Mesenchymal stem cell (in vitro differentiated cells and primary cell): ENCODE measurements at regions not wholly inside any gene's neighbourhood (a gene's known extent, or its start where the extent isn't known, plus 50 kb on each side); places are given as distances from the start of the nearest gene placed in this dataset.

Experiments used
- DNase-seq: peaks from one replicate; pipeline ENCODE4 v3.0.0-alpha.2; 2013
- H2AFZ ChIP-seq: one replicate; pipeline ENCODE4 v1.6.1; 2013; ENCODE audit warnings: low read depth, mild to moderate bottlenecking, control low read depth, inconsistent platforms, low read length, moderate library complexity
- H2AK5ac ChIP-seq: 2 replicates; pipeline ENCODE4 v1.6.1; 2013; ENCODE audit warnings: low read length, moderate library complexity, mild to moderate bottlenecking, inconsistent platforms; ENCODE audit not compliant: severe bottlenecking
- H2BK120ac ChIP-seq: one replicate; pipeline ENCODE4 v1.6.1; 2013; ENCODE audit warnings: low read depth, mild to moderate bottlenecking, inconsistent platforms, low read length, moderate library complexity
- H2BK12ac ChIP-seq, 2 experiments: one replicate each; pipeline ENCODE4 v1.6.1; 2013; ENCODE audit warnings: inconsistent platforms in 2 of 2, low read length in 2 of 2, mild to moderate bottlenecking in 2 of 2, moderate library complexity in 2 of 2, control low read depth in 1 of 2
- H2BK15ac ChIP-seq: one replicate; pipeline ENCODE4 v1.6.1; 2013; ENCODE audit warnings: mild to moderate bottlenecking, low read depth, inconsistent platforms; ENCODE audit not compliant: poor library complexity, severe bottlenecking
- H2BK5ac ChIP-seq: 2 replicates; pipeline ENCODE4 v1.6.1; 2013; ENCODE audit warnings: low read depth, mild to moderate bottlenecking, low read length, control low read depth, inconsistent platforms; ENCODE audit not compliant: poor library complexity, severe bottlenecking
- H3K14ac ChIP-seq, 2 experiments: one replicate each; pipeline ENCODE4 v1.6.1; 2013; ENCODE audit warnings: inconsistent platforms in 2 of 2, low read length in 2 of 2, control low read depth in 1 of 2, mild to moderate bottlenecking in 1 of 2, moderate library complexity in 1 of 2
- H3K18ac ChIP-seq, 2 experiments: one replicate each; pipeline ENCODE4 v1.6.1; 2013; ENCODE audit warnings: inconsistent platforms in 2 of 2, low read length in 2 of 2, control low read depth in 1 of 2, low read depth in 1 of 2, mild to moderate bottlenecking in 1 of 2
- H3K23ac ChIP-seq, 2 experiments: one replicate each; pipeline ENCODE4 v1.6.1; 2013; ENCODE audit warnings: inconsistent platforms in 2 of 2, low read length in 2 of 2, mild to moderate bottlenecking in 2 of 2, moderate library complexity in 2 of 2, control low read depth in 1 of 2
- H3K27ac ChIP-seq: 2 replicates; pipeline ENCODE4 v1.5.1; 2013; ENCODE audit warnings: mild to moderate bottlenecking, moderate library complexity, low read length, control low read depth, inconsistent platforms; ENCODE audit not compliant: poor library complexity, severe bottlenecking
- H3K27me3 ChIP-seq, 2 experiments: 2 replicates each; pipeline versions ENCODE4 v1.6.1 to v1.7.0; 2013; ENCODE audit warnings: low read length in 2 of 2, mild to moderate bottlenecking in 2 of 2, moderate library complexity in 2 of 2, control low read depth in 1 of 2, inconsistent platforms in 1 of 2; ENCODE audit not compliant: control insufficient read depth in 1 of 2, insufficient read depth in 1 of 2
- H3K36me3 ChIP-seq, 2 experiments: 2 replicates each; pipeline versions ENCODE4 v1.6.1 to v1.7.0; 2013; ENCODE audit warnings: low read length in 2 of 2, control low read depth in 1 of 2, inconsistent platforms in 1 of 2, low read depth in 1 of 2, mild to moderate bottlenecking in 1 of 2; ENCODE audit not compliant: insufficient read depth in 2 of 2, control insufficient read depth in 1 of 2
- H3K4ac ChIP-seq, 2 experiments: one replicate each; pipeline ENCODE4 v1.6.1; 2013; ENCODE audit warnings: inconsistent platforms in 2 of 2, low read length in 2 of 2, mild to moderate bottlenecking in 2 of 2, moderate library complexity in 2 of 2, control low read depth in 1 of 2, low read depth in 1 of 2
- H3K4me1 ChIP-seq: 2 replicates; pipeline ENCODE4 v1.6.1; 2013; ENCODE audit warnings: low read depth, low read length, control low read depth; ENCODE audit not compliant: control insufficient read depth, insufficient read depth
- H3K4me2 ChIP-seq: 2 replicates; pipeline ENCODE4 v1.6.1; 2013; ENCODE audit warnings: low read length, mild to moderate bottlenecking, inconsistent platforms; ENCODE audit not compliant: poor library complexity, severe bottlenecking
- H3K4me3 ChIP-seq, 2 experiments: 2 replicates each; pipeline versions ENCODE4 v1.5.1 to v1.7.0; 2013; ENCODE audit warnings: low read length in 2 of 2, mild to moderate bottlenecking in 2 of 2, control low read depth in 1 of 2, low read depth in 1 of 2; ENCODE audit not compliant: insufficient read depth in 1 of 2
- H3K79me1 ChIP-seq: replicated peaks from 2 replicates; pipeline ENCODE4 v1.6.1; 2013; ENCODE audit warnings: mild to moderate bottlenecking, control low read depth, low read length, inconsistent platforms; ENCODE audit not compliant: poor library complexity, severe bottlenecking
- H3K9ac ChIP-seq: 2 replicates; pipeline ENCODE4 v1.7.0; 2013; ENCODE audit warnings: mild to moderate bottlenecking, low read length, moderate library complexity
- H3K9me3 ChIP-seq: 2 replicates; pipeline ENCODE4 v1.7.0; 2013; ENCODE audit warnings: mild to moderate bottlenecking, low read length; ENCODE audit not compliant: control insufficient read depth
- H4K8ac ChIP-seq: one replicate; pipeline ENCODE4 v1.6.1; 2013; ENCODE audit warnings: inconsistent platforms, mild to moderate bottlenecking, low read length, moderate library complexity
- H4K91ac ChIP-seq: one replicate; pipeline ENCODE4 v1.6.1; 2013; ENCODE audit warnings: mild to moderate bottlenecking, low read length, inconsistent platforms
- WGBS: methylation state at CpG from one replicate; pipeline ENCODE4 v1.1.7; 2013; ENCODE audit warnings: mixed read lengths; 5-methylcytosine and 5-hydroxymethylcytosine counted together

GRCh38 chr12:124429535-124429934 is 134.6 kb downstream of the RFLNA start:
- Histone ChIP-seq H4K8ac (peak overlapping the region; percentile 99), H3K79me1 (peaks cover 46% of the 10 kb centered on the region), H3K18ac (peak overlapping the region; percentile 88 to 96), H2AFZ (no peak overlapping the region), H3K4ac (peak overlapping the region; percentile 87 to 95), H3K14ac (peak overlapping the region in 1 of 2 experiments; percentile 85), H2BK120ac (peak overlapping the region; percentile 93), H3K4me1 (peaks cover 60% of the 10 kb centered on the region), H3K9me3 (no peaks in the 10 kb centered on the region), H3K27me3 (no peaks in the 10 kb centered on the region), H2BK12ac (peak overlapping the region; percentile 59 to 96), H3K4me3 (no peak overlapping the region), H3K4me2 (no peak overlapping the region), H2BK15ac (no peak overlapping the region), H3K36me3 (peaks cover 47 to 87% of the 10 kb centered on the region in 2 experiments), H4K91ac (peak overlapping the region; percentile 97), H3K23ac (no peak overlapping the region), H2BK5ac (no peak overlapping the region), H2AK5ac (no peak overlapping the region), H3K27ac (no peak overlapping the region), H3K9ac (no peak overlapping the region)
- 94% methylated on average over 15 of the region's 15 CpGs for WGBS
- DNase-seq, result no peak

GRCh38 chr12:124428792-124429281 is 133.9 kb downstream of the RFLNA start:
- peak overlapping the region; percentile 87 to 95 for H3K4ac ChIP-seq
- no peak overlapping the region for H2AK5ac ChIP-seq
- H3K4me1 ChIP-seq, result peaks cover 58% of the 10 kb centered on the region
- H4K8ac ChIP-seq, result peak overlapping the region; percentile 99
- peak overlapping the region; percentile 65 to 66 for H3K23ac ChIP-seq
- H3K18ac ChIP-seq, result peak overlapping the region; percentile 88 to 96
- peak overlapping the region; percentile 32 for H3K27ac ChIP-seq
- no peak overlapping the region for H2AFZ ChIP-seq
- peak overlapping the region; percentile 96 for H2BK12ac ChIP-seq
- H3K14ac ChIP-seq, result peak overlapping the region in 1 of 2 experiments; percentile 85
- peaks cover 45% of the 10 kb centered on the region for H3K79me1 ChIP-seq
- peak overlapping the region; percentile 97 for H4K91ac ChIP-seq
- H2BK15ac ChIP-seq, result peak overlapping the region; percentile 90
- no peaks in the 10 kb centered on the region for H3K27me3 ChIP-seq
- H2BK5ac ChIP-seq, result no peak overlapping the region
- H3K4me2 ChIP-seq, result no peak overlapping the region
- H3K4me3 ChIP-seq, result no peak overlapping the region
- H2BK120ac ChIP-seq, result peak overlapping the region; percentile 93
- no peaks in the 10 kb centered on the region for H3K9me3 ChIP-seq
- H3K9ac ChIP-seq, result peak overlapping the region; percentile 45
- DNase-seq, result no peak
- peaks cover 53 to 87% of the 10 kb centered on the region in 2 experiments for H3K36me3 ChIP-seq
- WGBS, result 39% methylated on average over 11 of the region's 13 CpGs

DNA sequence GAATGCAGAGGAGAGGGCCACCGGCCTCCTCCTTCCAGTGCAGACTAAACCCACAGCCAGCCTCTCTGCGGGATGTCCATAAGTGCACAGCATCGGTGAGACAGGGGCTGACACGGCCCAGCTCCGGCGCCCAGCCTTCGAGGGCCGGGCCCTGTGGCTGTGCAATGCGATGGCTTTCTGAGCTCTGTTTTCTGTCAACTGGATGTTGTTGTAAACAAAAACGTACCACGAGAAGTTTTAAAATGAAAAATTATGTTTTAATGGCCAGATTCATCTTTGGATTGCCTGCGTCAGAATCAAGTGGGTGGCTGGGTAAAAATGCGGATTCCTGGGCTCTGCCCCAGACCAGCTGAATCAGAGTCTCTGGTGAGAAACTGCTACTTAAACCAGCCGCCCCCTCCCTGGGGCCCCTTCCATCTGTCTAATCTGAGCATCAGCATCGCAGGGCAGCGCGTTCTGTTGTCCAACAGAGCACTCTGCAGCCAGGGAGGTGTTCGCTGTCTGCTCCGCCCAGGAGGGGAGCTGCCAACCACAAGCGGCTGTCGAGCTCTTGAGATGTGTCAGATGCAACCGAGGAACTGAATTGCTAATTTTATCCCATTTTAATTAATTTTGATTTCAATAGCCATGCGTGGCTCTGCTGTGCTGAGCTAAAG is 133.4 kb downstream of the RFLNA start:
- Histone ChIP-seq H4K91ac (peak overlapping the region; percentile 97), H2BK15ac (peak overlapping the region; percentile 60)
- WGBS, result 6% methylated on average over 23 of the region's 23 CpGs

More for the DNA sequence above, 133.4 kb downstream of the RFLNA start:
- no peak overlapping the region for H3K4me2 ChIP-seq
- H3K36me3 ChIP-seq, result peaks cover 53 to 84% of the 10 kb centered on the region in 2 experiments
- H3K9ac ChIP-seq, result peak overlapping the region; percentile 45
- H3K4me3 ChIP-seq, result no peak overlapping the region
- peak overlapping the region; percentile 88 to 96 for H3K18ac ChIP-seq
- H4K8ac ChIP-seq, result peak overlapping the region; percentile 99
- peaks cover 42% of the 10 kb centered on the region for H3K79me1 ChIP-seq
- peaks cover 59% of the 10 kb centered on the region for H3K4me1 ChIP-seq
- peak; percentile 97 for DNase-seq
- no peak overlapping the region for H2AFZ ChIP-seq
- H2AK5ac ChIP-seq, result no peak overlapping the region
- H3K23ac ChIP-seq, result peak overlapping the region in 1 of 2 experiments; percentile 65
- peak overlapping the region; percentile 92 to 96 for H2BK12ac ChIP-seq
- H3K4ac ChIP-seq, result peak overlapping the region; percentile 87 to 95
- H3K27me3 ChIP-seq, result no peaks in the 10 kb centered on the region
- H3K9me3 ChIP-seq, result no peaks in the 10 kb centered on the region
- H3K27ac ChIP-seq, result peak overlapping the region; percentile 32
- H2BK5ac ChIP-seq, result no peak overlapping the region
- peak overlapping the region in 1 of 2 experiments; percentile 71 for H3K14ac ChIP-seq
- peak overlapping the region; percentile 93 for H2BK120ac ChIP-seq
